Body of pancreas (tissue), 4 donors: ENCODE measurements at regions not wholly inside any gene's neighbourhood (a gene's known extent, or its start where the extent isn't known, plus 50 kb on each side); places are given as distances from the start of the nearest gene placed in this dataset.

Source experiments
- CTCF ChIP-seq, 7 experiments: fragments of 450-650 bp in 4 of 7; fragments of 200-600 bp in 3 of 7; sonication (generic) in 3 of 7; IDR thresholded peaks; one replicate each; pipeline ENCODE4 v1.5.1; 2016 to 2019; ENCODE audit warnings: antibody characterized with exemption in 7 of 7
- POLR2A ChIP-seq, 3 donors: fragments of 450-650 bp; IDR thresholded peaks; one replicate each; pipeline ENCODE4 v1.6.1; 2016; ENCODE audit warnings: antibody characterized with exemption in 3 of 3, mild to moderate bottlenecking in 2 of 3

DNA sequence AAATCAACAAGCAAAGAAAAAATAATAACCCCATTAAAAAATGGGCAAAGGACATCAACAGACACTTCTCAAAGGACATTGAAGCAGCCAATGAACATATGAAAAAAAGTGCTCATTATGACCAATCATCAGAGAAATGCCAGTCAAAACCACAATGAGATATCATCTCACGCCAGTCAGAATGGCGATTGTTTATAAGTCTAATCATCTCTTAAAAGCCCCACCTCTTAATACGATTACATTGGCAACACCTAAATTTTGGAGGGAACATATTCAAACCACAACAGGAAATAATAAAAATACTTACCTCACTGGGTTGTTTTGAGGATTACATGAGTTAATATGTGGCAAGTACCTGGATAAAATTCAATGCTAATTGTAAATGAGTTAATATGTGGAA is 57.1 kb upstream of the PLPPR4 start:
- TF ChIP-seq CTCF (IDR thresholded peaks at IDR 0.05) (no peak), POLR2A (IDR thresholded peaks at IDR 0.05) (no peak)
